RPMI8226 (cell line): ENCODE measurements at regions not wholly inside any gene's neighbourhood (a gene's known extent, or its start where the extent isn't known, plus 50 kb on each side); places are given as distances from the start of the nearest gene placed in this dataset.

Source experiments
- DNase-seq: peaks from one replicate; pipeline ENCODE4 v3.0.0-alpha.2; 2015

DNA sequence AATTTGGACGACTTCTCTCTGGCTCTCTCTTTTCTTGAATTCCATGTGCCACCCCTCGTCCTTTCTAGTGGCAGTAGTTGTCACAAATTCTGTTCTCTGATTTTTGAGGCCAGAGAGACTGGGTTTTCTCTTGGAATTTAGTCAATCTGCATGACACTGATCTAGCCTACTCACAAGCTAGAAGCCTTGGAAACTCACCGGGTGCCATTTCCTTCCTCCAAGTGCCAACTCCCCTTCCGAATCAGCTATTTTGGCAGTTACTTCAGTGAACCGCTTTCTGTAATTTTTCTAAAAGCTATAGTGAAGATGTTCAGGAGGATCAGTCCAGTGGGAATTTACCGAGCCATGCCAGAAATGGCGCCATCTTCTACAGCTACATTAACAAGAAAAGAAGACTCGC, 228.9 kb downstream of the PMP22 start:
- DNase-seq = no peak

DNA sequence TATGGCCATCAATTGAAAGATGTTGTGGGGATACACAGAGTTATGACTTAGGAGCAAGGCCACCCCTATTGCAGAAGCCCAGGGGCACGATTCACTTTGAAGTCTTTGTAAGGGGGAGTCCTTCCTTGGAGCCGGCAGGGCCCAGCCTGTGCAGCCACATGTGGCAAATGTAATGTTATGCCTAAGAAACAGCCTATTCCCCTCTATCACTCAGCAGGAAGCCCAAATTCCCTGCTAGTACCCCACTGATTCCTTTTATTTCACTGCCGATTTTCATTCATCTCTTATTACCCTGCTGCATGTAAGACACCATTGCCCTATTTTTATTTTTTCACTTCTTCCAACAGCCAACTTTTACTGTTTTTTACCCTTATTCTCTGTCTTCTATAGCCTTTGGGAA, 233.2 kb downstream of the PMP22 start:
- DNase-seq = no peak

DNA sequence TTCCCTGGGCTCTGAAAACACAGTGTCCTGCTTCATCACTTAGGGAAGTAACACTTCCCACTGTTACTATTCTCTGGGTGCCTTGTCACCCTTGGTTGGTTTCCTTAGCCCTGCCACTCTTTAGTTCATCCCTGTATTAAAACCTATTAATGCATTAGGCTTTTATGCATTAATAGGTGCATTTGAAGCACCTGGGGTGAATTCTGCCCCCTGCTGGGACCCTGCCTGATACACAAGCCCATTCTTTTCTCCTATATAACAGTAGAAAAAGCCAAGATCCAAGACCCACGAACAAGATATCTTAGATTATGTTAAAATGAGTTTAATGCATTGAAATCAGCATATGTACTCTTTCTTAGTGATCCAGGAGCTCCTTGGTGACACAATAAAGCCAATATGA, 235.7 kb downstream of the PMP22 start:
- no peak for DNase-seq

DNA sequence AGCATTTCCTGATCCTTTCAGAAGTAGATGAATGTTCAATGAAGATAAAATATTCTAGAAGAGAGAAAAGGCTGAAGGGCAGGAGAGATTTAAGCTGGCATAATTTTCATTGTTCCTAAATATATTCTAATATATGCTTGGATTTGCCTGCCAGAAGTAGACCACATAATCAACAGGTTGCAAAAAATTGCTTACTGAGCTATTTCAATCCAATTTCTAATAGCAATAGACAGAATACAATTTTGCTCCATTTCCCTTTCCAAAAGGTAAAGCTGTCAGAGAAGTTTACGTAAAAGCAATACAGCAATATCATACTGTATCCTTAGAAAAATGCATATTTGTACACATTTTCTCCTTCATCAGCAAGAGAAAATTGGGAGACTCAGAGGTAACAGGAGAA, 237.3 kb downstream of the PMP22 start:
- no peak for DNase-seq

DNA sequence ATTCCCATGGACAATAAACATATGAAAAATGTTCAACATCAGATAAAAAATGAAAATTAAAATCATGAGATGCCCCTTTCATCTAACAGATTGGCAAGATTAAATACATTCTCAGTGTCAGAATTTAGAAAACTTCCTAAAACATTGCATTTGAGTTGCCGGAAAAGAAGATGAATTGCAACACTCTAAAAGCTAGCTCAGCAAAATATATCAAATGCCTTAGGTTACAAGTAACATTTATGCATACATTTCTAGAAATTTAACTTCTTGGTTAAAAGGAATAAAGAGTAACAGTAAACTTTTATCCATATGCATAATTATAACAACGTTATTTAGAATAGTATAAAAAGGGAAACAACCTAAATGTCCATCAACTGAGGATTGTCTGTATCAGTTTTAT, 239.0 kb downstream of the PMP22 start:
- no peak for DNase-seq

DNA sequence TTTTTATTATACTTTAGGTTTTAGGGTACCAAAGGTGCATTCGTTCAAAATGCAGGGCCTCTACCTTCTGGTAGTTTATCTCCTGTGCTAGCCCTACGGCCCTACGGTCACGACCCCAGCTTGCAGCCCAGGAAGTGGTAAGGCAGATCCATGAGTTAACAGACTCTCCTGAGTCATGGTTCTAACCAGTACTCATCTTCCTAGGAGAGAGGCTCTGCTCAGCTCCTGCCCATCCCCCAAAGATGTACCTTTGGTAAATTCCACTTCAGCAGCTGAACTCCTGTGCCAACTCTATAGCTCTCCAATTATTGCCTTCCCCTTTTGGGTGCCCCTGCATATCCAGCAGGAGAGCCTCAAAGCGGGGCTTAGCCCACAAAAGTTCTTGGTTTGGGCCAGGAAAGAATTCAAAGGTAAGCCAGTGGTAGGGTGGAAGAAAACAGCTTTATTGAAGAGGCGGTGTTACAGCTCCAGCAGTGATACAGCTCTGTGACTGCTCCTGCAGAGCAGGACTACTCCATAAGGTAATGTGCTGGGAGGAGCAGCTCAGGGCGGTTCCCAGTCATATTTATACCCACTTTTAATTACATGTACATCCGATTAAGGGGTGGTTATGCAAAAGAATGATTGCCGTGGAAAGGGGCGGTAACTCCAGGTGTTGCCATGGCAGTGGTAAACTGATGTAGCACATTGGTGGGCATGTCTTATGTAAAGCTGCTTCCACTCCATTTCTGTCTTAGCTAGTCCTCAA, 241.4 kb downstream of the PMP22 start:
- no peak for DNase-seq

DNA sequence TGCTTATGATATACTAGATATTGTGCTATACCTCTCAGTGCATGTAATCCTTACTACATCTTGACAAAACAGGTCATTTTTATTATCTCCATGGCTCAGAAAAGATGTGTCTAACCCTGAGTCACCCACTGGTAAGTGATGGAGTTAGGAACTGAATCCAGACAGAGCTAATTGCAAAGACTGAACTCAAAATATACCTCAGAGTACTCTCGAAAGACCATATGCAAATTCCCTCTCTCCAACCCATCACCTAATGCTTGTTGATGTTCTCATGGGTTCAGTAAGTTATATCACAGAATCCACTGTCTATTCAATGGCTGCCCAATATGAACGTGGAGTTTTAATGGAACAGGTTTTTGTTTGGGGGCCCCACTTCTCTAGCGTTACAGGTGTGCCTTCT, 246.0 kb downstream of the PMP22 start:
- DNase-seq = no peak

DNA sequence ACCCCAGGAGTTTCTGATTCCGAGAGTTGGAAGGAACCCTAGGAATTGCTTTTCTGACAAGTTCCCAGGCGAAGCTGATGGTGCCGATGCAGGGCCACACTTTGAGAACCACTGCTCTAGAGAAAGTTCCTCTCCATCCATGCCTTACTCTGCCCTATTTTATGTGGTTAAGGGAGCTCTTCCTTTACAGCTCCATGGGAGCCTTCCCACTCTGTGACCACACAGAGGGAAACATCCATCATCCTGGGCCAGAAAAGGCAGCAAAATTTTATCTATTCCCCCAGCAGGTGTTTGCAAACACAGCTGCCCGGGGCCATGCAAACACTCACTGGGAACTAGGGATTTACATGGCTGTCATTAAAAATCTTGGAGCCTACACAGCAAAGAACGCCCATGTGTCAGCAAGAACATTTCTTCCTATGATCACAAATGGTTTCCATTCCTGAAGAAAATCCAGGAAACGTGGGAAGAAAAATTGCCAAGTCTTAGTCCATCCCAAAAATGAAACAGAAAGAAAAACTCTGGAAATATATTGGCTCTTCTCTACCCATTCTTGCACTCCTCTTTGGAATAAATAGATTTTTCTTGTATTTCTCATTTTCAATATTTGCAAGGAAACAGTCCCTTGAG, 252.7 kb downstream of the PMP22 start:
- no peak for DNase-seq

DNA sequence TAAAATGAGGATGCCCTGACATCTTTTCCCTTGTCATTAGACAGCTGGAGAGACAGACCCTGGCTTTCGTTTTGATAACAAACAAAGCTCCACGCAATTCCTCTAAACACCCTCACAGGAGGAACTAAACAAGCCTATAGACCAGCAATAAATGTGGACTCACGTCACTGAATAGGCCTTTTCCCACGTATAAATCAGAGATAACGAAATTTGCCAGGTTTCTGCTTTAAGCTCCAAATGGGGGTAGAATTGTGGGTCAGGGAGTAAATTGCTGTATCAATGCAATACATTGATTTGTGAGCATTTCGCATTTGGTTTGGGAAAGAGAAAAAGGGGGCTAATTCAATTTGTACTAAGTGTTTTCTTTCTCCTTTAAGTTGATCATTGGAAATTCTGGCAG, 256.0 kb downstream of the PMP22 start:
- no peak for DNase-seq

DNA sequence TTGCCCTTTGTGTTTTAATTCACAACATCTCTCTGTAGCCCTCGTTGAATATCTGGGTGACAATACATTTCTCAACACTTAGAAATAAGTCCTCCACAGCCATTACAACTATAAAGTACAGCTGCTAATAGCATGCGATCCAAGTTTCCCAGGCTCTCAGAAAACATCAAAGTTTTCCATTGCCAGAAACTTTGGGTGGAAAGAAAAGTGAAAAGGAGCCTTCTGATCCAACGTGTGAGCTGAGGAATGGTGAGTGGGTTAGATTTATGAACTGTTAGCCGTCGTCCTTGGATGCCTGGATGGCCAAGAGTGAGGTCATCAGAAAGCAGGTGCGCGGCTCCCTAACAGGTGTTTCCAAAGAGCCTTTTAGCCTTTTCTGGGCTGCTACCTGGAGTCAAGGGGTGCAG, 258.0 kb downstream of the PMP22 start:
- DNase-seq = no peak

DNA sequence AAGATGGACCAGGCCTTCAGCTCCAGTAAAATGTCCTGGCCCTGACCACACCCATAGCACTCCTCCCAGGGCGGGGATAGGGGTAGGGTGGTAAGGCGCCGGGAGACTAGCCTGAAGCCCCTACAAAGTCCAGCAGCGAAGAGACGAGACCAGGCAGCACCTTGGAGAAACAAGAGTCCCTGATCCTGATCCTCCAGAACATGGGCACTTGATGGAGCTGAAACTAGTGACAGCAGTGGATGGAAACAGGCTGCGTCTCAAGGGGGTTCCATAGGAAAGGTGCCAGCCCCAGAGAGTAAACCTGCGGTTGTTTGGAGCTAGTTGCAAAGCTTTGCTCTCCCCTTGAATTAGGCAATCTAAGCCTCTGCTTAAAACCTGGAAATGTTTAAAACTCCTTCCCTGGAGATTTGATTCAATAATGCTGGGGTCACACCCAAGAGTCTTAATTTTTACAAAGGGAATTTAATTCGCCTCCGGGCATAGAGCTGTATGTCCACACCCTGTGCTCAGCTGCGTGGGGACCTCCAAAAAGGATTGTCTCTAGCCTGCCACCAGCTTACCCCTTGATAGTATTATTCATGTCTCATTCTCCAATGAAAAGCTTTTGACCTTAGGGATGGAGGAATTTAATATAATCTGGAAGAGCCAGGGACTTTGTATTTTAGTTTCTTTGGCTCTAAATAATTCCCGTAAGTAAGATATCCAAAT, 258.6 kb downstream of the PMP22 start:
- no peak for DNase-seq

DNA sequence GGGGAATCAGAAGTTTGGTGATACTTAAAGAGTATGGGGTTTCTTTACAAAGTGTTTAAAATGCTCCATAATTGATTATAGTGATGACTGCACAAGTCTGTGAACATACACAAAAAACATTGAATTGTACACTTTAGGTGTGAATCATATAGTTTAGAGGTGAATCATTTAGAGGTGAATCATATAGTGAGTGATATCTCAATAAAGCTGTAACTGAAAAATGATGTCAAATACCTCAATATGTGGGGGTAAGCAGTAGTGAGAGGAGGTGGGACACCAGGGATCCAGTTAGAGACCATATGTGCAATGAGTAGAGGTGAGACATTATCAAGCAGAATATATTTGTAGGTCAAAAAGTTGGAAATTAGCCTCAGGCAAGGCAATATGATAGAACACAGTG, 264.5 kb downstream of the PMP22 start:
- DNase-seq = no peak

DNA sequence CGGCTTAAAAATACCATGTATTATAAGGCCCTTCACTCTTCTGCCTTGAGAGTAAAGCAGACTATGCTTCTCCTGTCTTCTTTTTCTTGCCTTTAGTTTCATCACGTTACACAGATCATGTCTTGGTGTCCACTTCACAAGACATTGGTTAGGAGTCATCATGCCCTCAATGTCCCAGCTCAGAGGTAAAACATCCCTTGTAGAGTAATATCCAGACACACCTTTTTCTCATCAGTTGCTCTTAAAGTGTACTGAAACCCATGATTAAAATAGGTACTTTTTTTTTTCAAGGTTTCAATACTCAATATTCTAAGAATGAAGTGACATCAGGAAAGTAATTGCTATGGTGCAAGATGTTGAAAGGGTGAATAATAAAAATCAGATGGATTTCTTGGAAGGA, 267.8 kb downstream of the PMP22 start:
- no peak for DNase-seq

DNA sequence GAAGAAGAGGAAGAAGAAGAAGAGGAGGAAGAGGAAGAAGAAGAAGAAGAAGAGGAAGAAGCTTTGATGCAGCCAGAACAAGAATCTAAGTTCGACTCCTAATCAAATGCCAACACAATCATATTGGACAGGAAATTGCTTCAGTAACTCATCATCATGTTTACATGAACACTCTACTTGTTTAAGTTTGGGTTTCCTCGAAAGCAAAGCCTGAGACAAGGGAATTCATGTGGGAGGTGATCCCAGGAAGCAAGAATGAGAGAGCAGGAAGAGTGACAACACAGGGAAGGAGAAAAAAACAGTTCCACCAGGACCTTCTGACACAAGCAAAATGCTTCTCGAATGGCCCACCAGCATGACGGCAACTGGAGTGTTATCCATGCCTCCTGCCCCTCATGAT, 279.0 kb downstream of the PMP22 start:
- no peak for DNase-seq

DNA sequence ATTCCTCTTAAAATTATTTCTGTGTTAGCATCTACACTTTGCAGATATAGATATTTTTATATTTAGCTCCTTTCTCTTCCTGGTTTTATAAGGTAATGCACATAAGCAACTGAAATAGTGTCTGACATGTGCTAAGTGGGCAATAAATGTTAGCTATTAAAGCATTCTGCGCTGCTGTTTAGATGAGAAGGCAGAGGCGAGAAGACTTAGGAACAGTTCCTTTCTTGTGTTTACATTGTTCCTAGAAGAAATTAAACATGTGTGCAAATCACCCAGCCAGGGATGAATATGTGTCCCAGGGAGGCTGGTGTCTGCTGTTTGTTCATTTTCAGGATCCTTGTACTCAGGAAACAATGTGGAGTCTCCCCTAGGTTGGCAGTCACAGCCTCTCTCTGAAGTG, 292.3 kb downstream of the PMP22 start:
- no peak for DNase-seq

DNA sequence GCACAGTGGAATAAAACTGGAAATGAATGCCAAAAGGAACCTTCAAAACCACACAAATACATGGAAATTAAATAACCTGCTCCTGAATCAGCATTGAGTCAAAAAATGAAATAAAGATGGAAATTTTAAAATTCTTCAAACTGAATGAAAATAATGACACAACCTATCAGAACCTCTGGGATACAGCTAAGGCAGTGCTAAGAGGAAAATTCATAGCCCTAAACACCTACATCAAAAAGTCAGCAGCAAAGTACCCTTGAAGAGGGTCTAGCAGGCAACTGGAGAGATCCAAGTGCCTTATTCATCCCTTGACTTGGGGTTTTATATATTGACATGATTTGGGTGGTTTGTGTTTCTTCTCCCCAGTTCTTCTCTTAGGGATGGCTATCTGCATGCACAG, 294.1 kb downstream of the PMP22 start:
- no peak for DNase-seq

DNA sequence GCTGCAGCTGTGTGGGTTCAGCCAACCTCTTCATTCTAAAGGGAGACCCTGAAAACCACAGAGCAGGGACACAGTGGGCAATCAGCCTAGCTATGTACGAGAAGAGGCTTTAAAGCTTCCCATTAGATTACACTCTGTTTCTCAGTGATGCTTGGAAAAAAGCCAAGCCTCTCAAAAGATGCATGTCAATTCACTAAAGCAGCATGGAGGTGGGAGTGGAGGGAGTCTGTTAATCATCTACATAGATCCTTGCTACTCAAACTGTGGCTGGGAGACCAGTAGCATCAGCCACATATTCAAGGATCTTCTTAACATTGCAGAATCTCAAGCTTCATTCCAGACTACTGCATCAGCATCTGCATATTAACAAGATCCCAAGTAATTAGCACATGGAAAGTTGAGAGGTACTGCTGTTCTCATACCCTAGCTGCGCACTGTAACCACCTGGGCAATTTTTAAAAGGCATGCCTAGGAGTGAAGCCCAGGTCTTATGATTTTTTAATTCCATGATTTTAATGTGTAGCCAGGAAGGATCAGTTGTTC, 305.9 kb downstream of the PMP22 start:
- no peak for DNase-seq

DNA sequence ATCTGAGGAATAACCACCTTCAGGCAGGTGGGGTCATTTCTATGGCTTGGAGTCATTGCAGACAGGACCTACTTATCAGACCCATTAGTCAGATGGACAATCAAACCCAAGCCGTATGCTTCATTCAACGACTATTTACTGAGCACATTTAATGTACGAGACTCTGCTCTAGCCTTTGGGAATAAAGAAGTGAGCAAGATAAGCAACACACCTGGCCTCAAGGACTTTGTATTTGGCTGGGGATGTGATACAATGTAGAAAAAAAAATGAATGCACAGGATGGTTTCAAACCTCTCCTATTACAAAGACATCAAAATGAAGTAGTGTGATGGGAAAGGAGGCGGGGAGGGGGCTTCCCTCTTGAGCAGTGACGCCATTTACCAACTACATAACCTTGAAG, 311.7 kb downstream of the PMP22 start:
- DNase-seq = no peak

DNA sequence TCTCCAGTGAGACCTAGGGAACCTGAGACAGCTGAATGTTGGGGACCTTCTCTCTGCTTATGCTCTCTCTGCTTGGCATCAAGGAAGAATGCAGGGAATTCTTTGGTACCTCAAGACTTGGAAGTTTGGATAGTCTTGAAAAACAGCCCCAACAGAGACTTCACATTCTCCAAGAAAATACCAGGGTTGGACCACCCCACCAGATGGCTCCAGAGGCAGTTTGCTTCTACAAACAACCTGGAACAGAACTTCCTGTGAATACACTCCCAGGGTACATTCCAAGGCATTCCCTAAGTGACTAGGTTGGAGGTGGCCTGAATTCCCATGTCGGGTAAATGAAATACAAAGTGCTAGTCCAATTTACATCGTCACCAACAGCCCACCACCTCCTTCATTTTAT, 314.4 kb downstream of the PMP22 start:
- no peak for DNase-seq

DNA sequence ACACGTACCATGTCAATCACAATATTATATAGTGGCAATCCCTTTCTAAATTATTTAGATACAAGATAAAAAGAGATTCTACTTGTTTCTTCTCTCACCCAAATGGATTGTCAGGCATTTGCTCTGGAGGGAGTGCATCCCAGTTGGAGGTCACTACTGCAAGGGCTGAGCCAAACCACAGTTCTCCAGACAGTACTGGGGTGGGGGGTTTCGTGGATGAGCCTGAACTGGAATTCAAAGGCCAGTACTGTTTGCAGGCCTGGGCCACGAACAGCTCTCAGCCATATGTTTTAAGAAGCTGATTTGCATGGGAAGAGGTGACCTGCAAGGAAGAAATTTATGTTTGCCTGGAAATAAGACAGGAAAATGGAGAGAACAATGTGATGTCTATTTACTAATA, 314.9 kb downstream of the PMP22 start:
- no peak for DNase-seq

DNA sequence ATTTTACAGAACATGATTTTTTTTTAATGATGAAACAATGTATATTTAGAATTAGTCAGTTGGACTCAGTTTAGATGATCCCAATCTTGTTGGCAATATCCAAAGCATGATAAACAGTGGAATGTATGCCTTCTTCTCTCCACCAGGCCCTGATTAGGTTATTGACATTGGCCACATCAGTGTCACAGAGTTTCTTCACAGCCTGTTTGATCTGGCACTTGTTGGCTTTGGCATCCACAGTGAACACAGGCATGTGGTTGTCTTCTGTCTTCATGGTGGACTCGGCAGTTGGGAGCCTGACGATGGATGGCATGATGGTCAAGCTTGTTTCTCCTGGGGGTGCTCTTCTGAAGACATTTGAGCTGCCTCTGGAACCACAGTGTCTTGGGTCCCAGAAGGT, 317.5 kb downstream of the PMP22 start:
- no peak for DNase-seq

DNA sequence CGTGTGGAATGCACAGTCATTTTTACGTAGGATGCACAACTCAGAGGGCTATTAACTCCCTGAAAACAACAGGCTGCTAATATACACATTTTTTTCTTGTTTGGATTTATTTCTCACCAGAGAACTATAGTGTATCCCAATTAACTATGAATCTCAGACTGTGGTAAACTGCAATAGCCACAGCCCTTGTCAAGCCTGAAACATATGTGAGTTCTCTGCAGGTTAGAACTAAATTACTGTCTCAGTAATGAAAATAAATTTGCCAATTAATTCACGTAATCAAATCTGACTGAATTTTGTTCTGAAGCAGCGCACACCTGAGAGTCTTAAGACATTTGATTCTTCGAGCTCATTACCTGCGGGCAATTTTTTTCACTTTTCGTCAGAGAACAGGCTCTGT, 318.6 kb downstream of the PMP22 start:
- DNase-seq = no peak

DNA sequence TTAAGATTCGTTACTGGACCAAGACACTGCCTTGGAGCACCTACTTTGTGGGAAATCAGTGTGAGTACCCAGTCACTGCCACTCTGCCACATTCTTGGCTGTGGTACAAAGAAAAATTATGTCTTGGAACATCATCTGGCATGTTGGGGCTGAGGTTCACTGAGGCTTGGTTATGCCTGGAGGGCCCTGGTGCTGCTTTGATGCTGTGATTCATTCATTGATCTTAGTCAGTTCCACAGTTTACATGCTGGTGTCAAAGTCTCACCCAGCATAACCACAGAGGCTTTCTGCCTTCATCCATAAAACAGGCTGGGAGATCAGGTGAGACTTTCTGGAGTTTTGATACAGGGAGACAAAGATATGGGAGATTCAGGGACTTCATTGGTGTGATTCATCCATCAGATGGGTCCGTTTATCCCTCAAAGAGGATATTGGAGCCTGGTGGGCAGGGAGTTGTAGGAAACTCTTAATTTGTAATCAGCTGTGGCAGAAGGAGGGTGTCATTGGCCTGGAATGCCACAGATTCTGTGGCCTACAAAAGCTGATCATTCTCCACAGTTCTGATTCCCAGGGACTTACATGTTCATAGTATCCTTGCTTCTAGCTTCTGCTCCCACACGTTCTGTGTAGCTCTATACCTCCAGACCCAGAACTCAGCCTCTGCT, 322.5 kb downstream of the PMP22 start:
- DNase-seq = no peak

DNA sequence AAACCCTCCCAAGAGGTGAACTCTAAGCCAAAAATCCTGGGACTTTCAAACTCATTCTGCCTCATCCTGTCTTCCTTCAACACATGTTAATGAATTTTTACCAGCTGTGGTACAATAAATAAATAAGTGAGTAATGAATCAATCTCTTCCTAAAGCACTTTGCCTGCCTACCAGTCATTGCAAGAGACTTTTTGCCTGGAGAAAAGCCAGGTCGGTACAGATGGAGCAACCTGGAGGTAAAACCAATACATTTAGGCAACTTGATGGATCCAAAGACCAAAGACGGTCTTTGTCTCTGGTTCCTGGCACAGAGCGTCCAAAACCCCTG, 324.2 kb downstream of the PMP22 start:
- no peak for DNase-seq
